ENCODE measurements at regions not wholly inside any gene's neighbourhood (a gene's known extent, or its start where the extent isn't known, plus 50 kb on each side); places are given as distances from the start of the nearest gene placed in this dataset.

DNA sequence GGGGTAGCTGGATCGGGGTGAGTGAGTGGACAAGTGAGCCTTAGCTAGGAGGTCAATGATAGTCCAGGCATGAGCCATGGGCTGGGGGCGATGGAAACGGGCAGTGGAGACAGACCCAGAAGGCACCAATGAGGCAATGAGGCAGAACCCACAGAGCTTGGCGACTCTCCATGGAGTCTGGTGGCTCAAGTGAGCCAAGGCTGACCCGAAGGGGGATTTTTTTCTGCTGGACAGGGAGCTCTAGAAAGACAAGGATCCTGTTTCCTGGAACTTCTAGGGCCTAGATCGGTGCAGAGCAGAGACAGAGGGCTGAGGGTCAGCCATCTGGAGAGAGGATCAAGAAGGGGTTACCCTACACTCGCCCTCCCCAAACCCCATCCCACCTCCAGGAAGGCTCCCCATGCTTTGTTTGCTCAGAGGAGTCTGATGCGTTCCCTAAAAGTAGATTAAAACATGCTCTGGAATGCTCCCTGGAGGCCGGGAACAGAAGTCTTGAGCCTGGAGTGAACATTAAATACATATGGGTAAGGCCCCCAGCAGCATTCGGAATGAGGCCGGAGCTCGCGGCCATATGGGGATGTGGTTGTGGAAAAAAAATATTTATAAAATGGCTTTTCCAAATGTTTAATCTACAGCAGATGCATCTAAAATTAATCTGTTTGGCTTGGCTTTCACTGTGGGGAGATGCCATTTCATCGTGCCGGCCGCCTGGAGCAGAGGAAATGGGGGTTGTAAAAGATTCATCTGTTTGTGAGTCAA is 237.8 kb upstream of the PMEPA1 start:
- no peaks in the 10 kb centered on the region for H3K27me3 ChIP-seq (ENCODE audit: control insufficient read depth, insufficient read depth, low read length)
- POLR2A ChIA-PET: no interaction called here
- H3K27ac ChIP-seq (ENCODE audit: low read depth, low read length): no peak overlapping the region
- DNase-seq (ENCODE audit: low read depth, low spot score): no peak
- CTCF ChIA-PET: no interaction called here
- H3K9me3 ChIP-seq (ENCODE audit: control insufficient read depth, insufficient read depth, low read length): peaks cover 3% of the 10 kb centered on the region; the same call in 1 of the 2 replicates
- TF ChIP-seq, protein P1, sequence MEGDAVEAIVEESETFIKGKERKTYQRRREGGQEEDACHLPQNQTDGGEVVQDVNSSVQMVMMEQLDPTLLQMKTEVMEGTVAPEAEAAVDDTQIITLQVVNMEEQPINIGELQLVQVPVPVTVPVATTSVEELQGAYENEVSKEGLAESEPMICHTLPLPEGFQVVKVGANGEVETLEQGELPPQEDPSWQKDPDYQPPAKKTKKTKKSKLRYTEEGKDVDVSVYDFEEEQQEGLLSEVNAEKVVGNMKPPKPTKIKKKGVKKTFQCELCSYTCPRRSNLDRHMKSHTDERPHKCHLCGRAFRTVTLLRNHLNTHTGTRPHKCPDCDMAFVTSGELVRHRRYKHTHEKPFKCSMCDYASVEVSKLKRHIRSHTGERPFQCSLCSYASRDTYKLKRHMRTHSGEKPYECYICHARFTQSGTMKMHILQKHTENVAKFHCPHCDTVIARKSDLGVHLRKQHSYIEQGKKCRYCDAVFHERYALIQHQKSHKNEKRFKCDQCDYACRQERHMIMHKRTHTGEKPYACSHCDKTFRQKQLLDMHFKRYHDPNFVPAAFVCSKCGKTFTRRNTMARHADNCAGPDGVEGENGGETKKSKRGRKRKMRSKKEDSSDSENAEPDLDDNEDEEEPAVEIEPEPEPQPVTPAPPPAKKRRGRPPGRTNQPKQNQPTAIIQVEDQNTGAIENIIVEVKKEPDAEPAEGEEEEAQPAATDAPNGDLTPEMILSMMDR (IDR thresholded peaks at IDR 0.05; ENCODE audit: low read depth, low read length): no peak
- H3K4me3 ChIP-seq (ENCODE audit: low read depth, low read length): no peak overlapping the region

DNA sequence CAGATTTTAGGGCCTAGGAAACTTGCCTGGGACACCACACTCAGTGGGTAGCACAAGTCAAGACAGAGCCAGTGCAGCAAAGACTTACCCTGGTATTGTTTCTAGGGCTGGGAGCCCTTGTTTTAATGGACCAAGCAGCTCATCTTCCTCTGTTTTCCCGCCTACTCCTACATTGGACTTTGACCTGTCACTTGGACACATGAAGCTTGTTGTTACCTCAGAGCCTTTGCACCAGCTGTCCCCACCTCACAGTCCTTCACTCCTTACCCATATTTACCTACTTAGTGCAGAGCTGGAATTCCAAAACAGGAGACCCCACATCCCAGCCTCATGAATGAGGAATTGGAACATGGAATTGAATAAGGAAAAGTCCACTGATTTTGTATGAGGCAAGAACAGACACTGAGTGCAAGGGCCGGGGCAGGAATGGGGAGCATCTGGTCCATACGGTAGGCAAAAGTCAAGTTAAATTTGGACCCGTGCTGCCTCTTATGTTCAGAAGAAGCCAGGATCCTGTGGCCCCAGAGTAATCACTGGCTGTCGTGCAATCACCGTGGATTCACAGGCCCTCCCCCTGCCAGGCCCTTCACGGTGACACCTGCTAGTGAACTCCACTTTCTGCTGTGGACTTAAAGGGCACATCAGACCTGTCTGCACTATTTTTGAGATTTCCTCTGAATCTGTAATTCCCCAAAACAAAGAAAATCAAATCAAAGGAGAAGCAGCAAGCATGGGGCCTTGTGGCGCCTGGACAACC is 236.9 kb upstream of the PMEPA1 start:
- H3K27me3 ChIP-seq (ENCODE audit: control insufficient read depth, insufficient read depth, low read length): no peaks in the 10 kb centered on the region
- peaks cover 3% of the 10 kb centered on the region; the same call in 1 of the 2 replicates for H3K9me3 ChIP-seq (ENCODE audit: control insufficient read depth, insufficient read depth, low read length)
- no peak overlapping the region for H3K27ac ChIP-seq (ENCODE audit: low read depth, low read length)
- TF ChIP-seq, protein P1 (IDR thresholded peaks at IDR 0.05; ENCODE audit: low read depth, low read length): no peak
- POLR2A ChIA-PET: interaction anchor here (0.6 kb wide), 1 partner anchor 292 kb away, joined by 4 read pairs; no protein-coding TSS in a partner anchor
- no peak overlapping the region for H3K4me3 ChIP-seq (ENCODE audit: low read depth, low read length)
- DNase-seq (ENCODE audit: low read depth, low spot score): no peak
- CTCF ChIA-PET: no interaction called here

DNA sequence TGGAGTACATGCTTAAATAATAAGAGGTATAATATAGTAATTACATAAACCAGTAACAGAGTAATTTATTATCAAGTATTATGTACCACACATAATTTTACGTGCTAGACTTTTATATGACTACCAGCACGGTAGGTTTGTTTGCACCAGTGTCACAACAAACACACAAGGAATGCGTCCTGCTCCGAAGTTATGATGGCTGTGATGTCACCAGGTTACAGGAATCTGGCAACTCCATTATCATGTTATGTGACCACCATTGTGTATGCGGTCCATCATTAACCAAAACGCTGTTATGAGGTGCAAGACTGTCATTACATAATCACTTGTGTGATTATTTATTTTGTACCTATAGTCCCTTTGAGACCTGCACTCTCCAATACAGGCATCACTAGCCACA is 235.2 kb upstream of the PMEPA1 start:
- Histone ChIP-seq H3K27me3 (ENCODE audit: control insufficient read depth, insufficient read depth, low read length) (no peaks in the 10 kb centered on the region), H3K4me3 (ENCODE audit: low read depth, low read length) (no peak overlapping the region), H3K9me3 (ENCODE audit: control insufficient read depth, insufficient read depth, low read length) (no peaks in the 10 kb centered on the region), H3K27ac (ENCODE audit: low read depth, low read length) (no peak overlapping the region)
- no peak for DNase-seq (ENCODE audit: low read depth, low spot score)
- ChIA-PET POLR2A (no interaction called here), CTCF (interaction anchor here (0.7 kb wide), 1 partner anchor 11 kb away, joined by 3 read pairs; no protein-coding TSS in a partner anchor)
- TF ChIP-seq, protein P1 (IDR thresholded peaks at IDR 0.05; ENCODE audit: low read depth, low read length): no peak

DNA sequence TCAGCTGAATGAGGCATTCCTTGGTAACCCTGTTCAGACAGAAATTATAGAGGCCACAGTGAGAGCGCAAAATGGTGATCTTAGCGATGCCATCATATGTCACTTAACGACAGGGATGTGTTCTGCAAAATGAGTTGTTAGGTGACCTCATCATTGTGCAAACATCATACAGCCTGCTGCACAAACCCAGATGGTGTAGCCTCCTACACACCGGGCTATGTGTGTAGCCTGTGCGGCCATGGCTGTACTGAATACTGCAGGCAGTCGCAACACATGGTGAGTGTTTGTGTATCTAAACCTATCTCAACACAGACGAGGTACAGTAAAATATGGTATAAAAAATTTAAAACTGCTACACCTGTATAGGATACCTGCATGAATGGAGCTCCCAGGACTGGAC is 234.1 kb upstream of the PMEPA1 start:
- Histone ChIP-seq H3K27me3 (ENCODE audit: control insufficient read depth, insufficient read depth, low read length) (no peaks in the 10 kb centered on the region), H3K27ac (ENCODE audit: low read depth, low read length) (no peak overlapping the region), H3K9me3 (ENCODE audit: control insufficient read depth, insufficient read depth, low read length) (no peaks in the 10 kb centered on the region), H3K4me3 (ENCODE audit: low read depth, low read length) (no peak overlapping the region)
- CTCF ChIA-PET: no interaction called here
- POLR2A ChIA-PET: no interaction called here
- TF ChIP-seq, protein P1 (IDR thresholded peaks at IDR 0.05; ENCODE audit: low read depth, low read length): no peak
- no peak for DNase-seq (ENCODE audit: low read depth, low spot score)

DNA sequence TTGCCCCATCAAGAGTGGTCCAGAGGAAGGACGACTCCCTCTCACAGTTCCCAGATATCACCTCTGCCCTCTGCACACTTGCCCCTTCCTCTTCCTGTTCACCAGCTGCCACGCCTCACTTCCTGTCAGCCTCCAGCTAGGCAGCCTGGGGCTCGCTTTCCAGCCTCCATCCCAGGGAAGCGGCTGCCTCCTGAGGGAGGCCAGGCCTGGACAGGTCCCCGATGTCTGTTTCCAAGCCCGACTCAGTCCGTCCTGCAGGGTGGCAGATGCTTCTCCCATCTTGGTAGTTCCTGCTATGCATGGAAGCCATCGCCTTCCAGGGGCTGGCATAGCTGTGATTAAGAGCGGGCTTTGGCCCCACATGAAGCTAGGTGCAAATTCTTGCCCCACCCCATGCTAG is 233.5 kb upstream of the PMEPA1 start:
- Histone ChIP-seq H3K27ac (ENCODE audit: low read depth, low read length) (no peak overlapping the region), H3K9me3 (ENCODE audit: control insufficient read depth, insufficient read depth, low read length) (no peaks in the 10 kb centered on the region), H3K27me3 (ENCODE audit: control insufficient read depth, insufficient read depth, low read length) (no peaks in the 10 kb centered on the region), H3K4me3 (ENCODE audit: low read depth, low read length) (no peak overlapping the region)
- TF ChIP-seq, protein P1 (IDR thresholded peaks at IDR 0.05; ENCODE audit: low read depth, low read length): no peak
- DNase-seq (ENCODE audit: low read depth, low spot score): no peak
- POLR2A ChIA-PET: no interaction called here
- CTCF ChIA-PET: no interaction called here

Data from AG04450 (cell line).